ENCODE measurements at regions not wholly inside any gene's neighbourhood (a gene's known extent, or its start where the extent isn't known, plus 50 kb on each side); places are given as distances from the start of the nearest gene placed in this dataset.
"Not testable (repeated sequence)": the region's sequence is repeated elsewhere in the genome, so short reads cannot be mapped to it uniquely, and the experiment has no call there.

DNA sequence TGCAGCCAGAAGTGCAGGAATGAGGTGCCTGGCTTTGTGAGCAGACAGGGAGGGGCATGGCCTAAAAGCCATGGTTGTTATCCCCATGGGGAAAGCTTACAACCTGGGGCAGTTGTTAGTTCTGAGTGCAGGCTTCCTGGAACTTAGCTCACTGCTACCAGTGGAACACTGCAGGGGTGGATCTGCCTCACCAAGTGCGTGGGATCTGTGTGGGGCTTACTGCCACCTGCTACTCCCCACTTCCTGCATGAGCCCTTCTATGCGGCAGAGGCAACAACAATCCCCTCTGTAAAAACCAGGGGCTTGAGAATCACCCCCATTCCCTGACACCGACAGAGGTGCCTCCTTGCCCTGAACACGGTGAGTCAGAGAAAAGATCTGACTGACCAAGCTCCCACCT, 174.6 kb downstream of the SPIN4 start:
- H2BK5ac ChIP-seq (ENCODE audit: low read depth, low read length, poor library complexity, severe bottlenecking); H3K9me3 ChIP-seq (ENCODE audit: control insufficient read depth, low read length); H2BK15ac ChIP-seq (ENCODE audit: low read depth, poor library complexity, severe bottlenecking); H3K79me1 ChIP-seq (replicated peaks; ENCODE audit: low read length, poor library complexity, severe bottlenecking); H2AK5ac ChIP-seq (ENCODE audit: low read length, severe bottlenecking); H3K9ac ChIP-seq (ENCODE audit: low read length); H3K27me3 ChIP-seq (ENCODE audit: control insufficient read depth in 1 of 2, insufficient read depth in 1 of 2, low read length in 2 of 2); H3K4me3 ChIP-seq (ENCODE audit: insufficient read depth in 1 of 2, low read depth in 1 of 2, low read length in 2 of 2); H4K91ac ChIP-seq (ENCODE audit: low read length); H3K4ac ChIP-seq (ENCODE audit: low read depth in 1 of 2, low read length in 2 of 2); H2BK12ac ChIP-seq (ENCODE audit: low read length in 2 of 2); H3K4me2 ChIP-seq (ENCODE audit: low read length, poor library complexity, severe bottlenecking); H2BK120ac ChIP-seq (ENCODE audit: low read depth, low read length); H3K36me3 ChIP-seq (ENCODE audit: control insufficient read depth in 1 of 2, insufficient read depth in 2 of 2, low read depth in 1 of 2, low read length in 2 of 2); H2AFZ ChIP-seq (ENCODE audit: low read depth, low read length); H3K23ac ChIP-seq (ENCODE audit: low read length in 2 of 2); H3K18ac ChIP-seq (ENCODE audit: low read depth in 1 of 2, low read length in 2 of 2); DNase-seq; H3K27ac ChIP-seq (ENCODE audit: low read length, poor library complexity, severe bottlenecking); H3K4me1 ChIP-seq (ENCODE audit: control insufficient read depth, insufficient read depth, low read depth, low read length); H3K14ac ChIP-seq (ENCODE audit: low read length in 2 of 2); H4K8ac ChIP-seq (ENCODE audit: low read length): not testable (repeated sequence)
- no CpG with 5 or more reads among the region's 4 CpGs for WGBS

DNA sequence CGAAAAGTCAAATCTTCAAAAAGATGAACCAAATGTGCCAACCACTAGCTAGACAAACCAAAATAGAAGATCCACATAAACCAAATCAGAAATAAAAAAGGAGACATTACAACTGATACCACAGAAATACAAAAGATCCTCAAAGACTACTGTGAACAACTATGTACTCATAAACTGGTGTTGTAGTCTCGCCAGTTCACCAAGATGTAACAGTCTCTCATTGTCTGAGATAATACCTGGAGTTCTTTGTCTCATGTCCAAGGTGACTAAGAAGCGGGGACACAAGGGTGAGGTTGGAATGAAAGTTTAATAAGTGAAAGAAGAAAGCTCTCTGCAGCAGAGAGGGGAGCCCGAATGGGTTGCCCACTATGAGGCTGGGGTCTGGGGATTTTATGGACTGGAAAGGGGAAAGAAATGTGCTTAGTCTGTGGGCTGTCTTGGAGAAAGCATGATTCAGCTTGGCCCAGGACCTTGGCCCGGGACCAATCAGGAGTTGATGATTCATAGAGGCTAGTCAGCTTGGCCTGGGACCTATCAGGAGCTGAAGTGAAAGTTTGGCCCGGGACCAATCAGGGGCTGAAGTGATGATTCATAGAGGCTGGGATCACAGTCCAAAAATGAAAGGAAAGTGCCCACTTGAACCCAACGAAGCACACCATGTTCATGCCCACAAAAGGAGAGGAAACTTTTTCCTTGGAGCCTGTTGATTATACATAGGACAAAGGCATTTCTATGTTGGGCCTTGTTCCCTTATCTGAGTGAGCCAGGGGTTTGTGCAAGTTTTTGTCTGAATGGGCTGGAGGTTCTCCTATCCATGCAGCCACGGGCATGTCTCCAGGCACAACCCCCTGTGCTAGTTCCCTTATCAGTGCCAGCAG, 177.1 kb downstream of the SPIN4 start:
- H2AFZ ChIP-seq (ENCODE audit: low read depth, low read length); DNase-seq; H3K27me3 ChIP-seq (ENCODE audit: control insufficient read depth in 1 of 2, insufficient read depth in 1 of 2, low read length in 2 of 2); H4K91ac ChIP-seq (ENCODE audit: low read length); H3K14ac ChIP-seq (ENCODE audit: low read length in 2 of 2); H3K9me3 ChIP-seq (ENCODE audit: control insufficient read depth, low read length); H3K23ac ChIP-seq (ENCODE audit: low read length in 2 of 2); H2BK12ac ChIP-seq (ENCODE audit: low read length in 2 of 2); H3K4me2 ChIP-seq (ENCODE audit: low read length, poor library complexity, severe bottlenecking); H3K18ac ChIP-seq (ENCODE audit: low read depth in 1 of 2, low read length in 2 of 2); H3K36me3 ChIP-seq (ENCODE audit: control insufficient read depth in 1 of 2, insufficient read depth in 2 of 2, low read depth in 1 of 2, low read length in 2 of 2); H3K4me1 ChIP-seq (ENCODE audit: control insufficient read depth, insufficient read depth, low read depth, low read length); H3K4me3 ChIP-seq (ENCODE audit: insufficient read depth in 1 of 2, low read depth in 1 of 2, low read length in 2 of 2); H3K79me1 ChIP-seq (replicated peaks; ENCODE audit: low read length, poor library complexity, severe bottlenecking); H3K4ac ChIP-seq (ENCODE audit: low read depth in 1 of 2, low read length in 2 of 2); H3K27ac ChIP-seq (ENCODE audit: low read length, poor library complexity, severe bottlenecking); H2AK5ac ChIP-seq (ENCODE audit: low read length, severe bottlenecking); H2BK15ac ChIP-seq (ENCODE audit: low read depth, poor library complexity, severe bottlenecking); H3K9ac ChIP-seq (ENCODE audit: low read length); H4K8ac ChIP-seq (ENCODE audit: low read length); H2BK5ac ChIP-seq (ENCODE audit: low read depth, low read length, poor library complexity, severe bottlenecking); H2BK120ac ChIP-seq (ENCODE audit: low read depth, low read length): not testable (repeated sequence)
- WGBS: no CpG with 5 or more reads among the region's 8 CpGs

DNA sequence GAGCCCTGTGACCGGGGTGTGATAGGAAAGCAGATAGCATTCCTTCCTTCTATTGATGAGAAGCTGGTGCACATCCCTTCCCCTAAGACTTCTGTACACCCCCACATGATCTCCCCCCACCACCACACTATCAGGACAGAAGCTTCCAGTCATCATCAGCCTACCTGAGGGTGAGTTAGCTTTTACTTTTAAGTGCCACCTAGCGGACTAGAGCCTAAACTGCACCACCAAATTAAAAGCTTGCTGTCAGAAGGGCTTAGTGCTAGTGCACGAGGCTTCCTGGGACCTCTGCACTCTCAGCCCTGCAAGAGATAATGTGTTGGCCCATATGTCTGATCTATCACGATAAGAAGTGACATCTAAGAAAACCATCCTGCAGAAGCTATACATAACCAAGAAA, 181.7 kb downstream of the SPIN4 start:
- H3K14ac ChIP-seq (ENCODE audit: low read length in 2 of 2); H2BK12ac ChIP-seq (ENCODE audit: low read length in 2 of 2); H3K9ac ChIP-seq (ENCODE audit: low read length); H3K23ac ChIP-seq (ENCODE audit: low read length in 2 of 2); H3K4me1 ChIP-seq (ENCODE audit: control insufficient read depth, insufficient read depth, low read depth, low read length); H3K36me3 ChIP-seq (ENCODE audit: control insufficient read depth in 1 of 2, insufficient read depth in 2 of 2, low read depth in 1 of 2, low read length in 2 of 2); H2BK15ac ChIP-seq (ENCODE audit: low read depth, poor library complexity, severe bottlenecking); H3K4ac ChIP-seq (ENCODE audit: low read depth in 1 of 2, low read length in 2 of 2); H4K91ac ChIP-seq (ENCODE audit: low read length); DNase-seq; H2AFZ ChIP-seq (ENCODE audit: low read depth, low read length); H3K9me3 ChIP-seq (ENCODE audit: control insufficient read depth, low read length); H3K79me1 ChIP-seq (replicated peaks; ENCODE audit: low read length, poor library complexity, severe bottlenecking); H3K27ac ChIP-seq (ENCODE audit: low read length, poor library complexity, severe bottlenecking); H3K4me2 ChIP-seq (ENCODE audit: low read length, poor library complexity, severe bottlenecking); H3K18ac ChIP-seq (ENCODE audit: low read depth in 1 of 2, low read length in 2 of 2); H2AK5ac ChIP-seq (ENCODE audit: low read length, severe bottlenecking); H2BK120ac ChIP-seq (ENCODE audit: low read depth, low read length); H3K4me3 ChIP-seq (ENCODE audit: insufficient read depth in 1 of 2, low read depth in 1 of 2, low read length in 2 of 2); H4K8ac ChIP-seq (ENCODE audit: low read length); H2BK5ac ChIP-seq (ENCODE audit: low read depth, low read length, poor library complexity, severe bottlenecking); H3K27me3 ChIP-seq (ENCODE audit: control insufficient read depth in 1 of 2, insufficient read depth in 1 of 2, low read length in 2 of 2): not testable (repeated sequence)
- WGBS: no CpG with 5 or more reads among the region's 4 CpGs

DNA sequence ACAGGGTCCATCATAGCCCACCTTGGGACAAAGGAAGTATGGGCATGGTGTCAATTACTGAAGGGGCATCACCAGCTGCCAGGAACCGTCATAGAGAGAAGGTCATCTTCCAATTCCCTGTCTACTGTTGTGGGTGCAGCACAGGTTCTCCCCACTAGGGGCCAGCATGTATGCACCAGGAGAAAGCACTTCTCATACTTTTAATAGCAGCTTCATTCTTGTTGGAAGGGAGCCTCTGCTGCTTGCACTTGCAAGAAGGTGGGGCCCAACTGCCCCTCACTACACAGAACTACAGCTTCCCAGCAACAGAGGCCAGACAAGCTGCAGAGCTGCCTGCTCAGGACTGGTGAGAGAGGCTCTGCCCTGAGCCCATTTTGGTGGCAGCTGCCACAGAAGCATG, 182.2 kb downstream of the SPIN4 start:
- not testable (repeated sequence) for H2BK15ac ChIP-seq (ENCODE audit: low read depth, poor library complexity, severe bottlenecking); H2BK5ac ChIP-seq (ENCODE audit: low read depth, low read length, poor library complexity, severe bottlenecking); H3K4me2 ChIP-seq (ENCODE audit: low read length, poor library complexity, severe bottlenecking); H2BK120ac ChIP-seq (ENCODE audit: low read depth, low read length); H3K18ac ChIP-seq (ENCODE audit: low read depth in 1 of 2, low read length in 2 of 2); H3K9ac ChIP-seq (ENCODE audit: low read length); H2AFZ ChIP-seq (ENCODE audit: low read depth, low read length); H3K4me3 ChIP-seq (ENCODE audit: insufficient read depth in 1 of 2, low read depth in 1 of 2, low read length in 2 of 2); H2AK5ac ChIP-seq (ENCODE audit: low read length, severe bottlenecking); H3K23ac ChIP-seq (ENCODE audit: low read length in 2 of 2); H3K9me3 ChIP-seq (ENCODE audit: control insufficient read depth, low read length); H4K8ac ChIP-seq (ENCODE audit: low read length); DNase-seq; H3K36me3 ChIP-seq (ENCODE audit: control insufficient read depth in 1 of 2, insufficient read depth in 2 of 2, low read depth in 1 of 2, low read length in 2 of 2); H3K79me1 ChIP-seq (replicated peaks; ENCODE audit: low read length, poor library complexity, severe bottlenecking); H3K14ac ChIP-seq (ENCODE audit: low read length in 2 of 2); H3K27ac ChIP-seq (ENCODE audit: low read length, poor library complexity, severe bottlenecking); H3K4me1 ChIP-seq (ENCODE audit: control insufficient read depth, insufficient read depth, low read depth, low read length); H3K4ac ChIP-seq (ENCODE audit: low read depth in 1 of 2, low read length in 2 of 2); H4K91ac ChIP-seq (ENCODE audit: low read length); H3K27me3 ChIP-seq (ENCODE audit: control insufficient read depth in 1 of 2, insufficient read depth in 1 of 2, low read length in 2 of 2); H2BK12ac ChIP-seq (ENCODE audit: low read length in 2 of 2)
- WGBS: no CpG with 5 or more reads among the region's 1 CpG

Measured in mesenchymal stem cell (in vitro differentiated cells and primary cell).